DMS79 treated with DMSO at 0.1 percent for 48 hours (cell line): ENCODE measurements at regions not wholly inside any gene's neighbourhood (a gene's known extent, or its start where the extent isn't known, plus 50 kb on each side); places are given as distances from the start of the nearest gene placed in this dataset.
"Not testable (repeated sequence)": the region's sequence is repeated elsewhere in the genome, so short reads cannot be mapped to it uniquely, and the experiment has no call there.

ENCODE experiments used
- DNase-seq: peaks from one replicate; lab custom pipeline; 2025; lab: John Stamatoyannopoulos, UW

DNA sequence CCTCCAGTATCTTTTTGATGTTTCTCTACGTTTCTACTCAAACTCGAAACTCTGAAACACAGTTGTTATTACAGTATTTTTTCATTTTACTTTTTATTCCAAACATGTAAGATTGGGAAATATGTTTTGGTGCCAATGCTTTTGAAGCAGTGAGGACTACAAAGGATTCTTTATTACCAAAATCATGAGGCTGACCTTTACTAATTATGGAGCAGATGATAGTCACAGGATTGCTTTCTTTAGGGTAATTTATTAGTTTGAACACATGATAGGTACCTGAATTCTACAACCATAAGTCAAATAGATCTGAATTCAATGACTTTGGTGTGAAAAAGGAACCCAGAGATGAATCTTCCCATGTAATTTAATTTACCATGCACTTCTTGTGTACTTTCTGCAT is 2015.1 kb upstream of the C9orf72 start:
- no peak for DNase-seq

DNA sequence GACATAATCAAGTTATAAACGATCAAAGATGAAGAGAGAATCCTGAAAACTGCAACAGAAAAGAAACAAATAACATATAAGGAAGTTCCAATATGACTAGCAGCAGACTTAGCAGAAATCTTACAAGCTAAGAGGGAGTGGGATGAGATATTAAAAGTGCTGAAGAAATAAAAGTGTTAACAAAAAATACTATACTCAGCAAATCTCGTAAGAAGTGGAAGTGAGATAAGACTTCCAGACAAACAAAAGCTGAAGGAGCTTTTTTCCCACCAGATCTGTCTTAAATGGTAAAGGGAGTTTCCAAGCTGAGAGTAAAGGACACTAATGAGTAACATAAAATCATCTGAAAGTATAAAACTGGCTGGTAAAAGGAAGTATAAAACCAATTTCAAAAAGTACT is 2036.0 kb upstream of the C9orf72 start:
- no peak for DNase-seq

DNA sequence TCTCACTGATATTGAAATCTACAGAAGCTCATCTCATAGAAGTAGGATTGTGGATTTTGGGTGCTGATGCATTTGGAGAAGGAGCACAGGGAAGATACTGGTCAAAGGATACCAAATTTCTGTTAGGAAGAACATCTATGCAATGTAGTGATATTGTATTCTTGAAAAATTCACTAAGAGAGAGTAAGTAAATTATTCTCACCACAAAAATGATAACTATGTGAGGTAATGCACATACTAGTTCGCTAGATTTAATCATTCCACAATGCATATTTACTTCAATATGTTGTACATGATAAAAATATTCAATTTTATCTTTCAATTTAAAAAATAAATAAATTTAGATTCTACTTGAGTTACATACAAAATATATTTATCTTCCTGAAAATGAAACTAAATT is 2040.5 kb upstream of the C9orf72 start:
- DNase-seq, result no peak

DNA sequence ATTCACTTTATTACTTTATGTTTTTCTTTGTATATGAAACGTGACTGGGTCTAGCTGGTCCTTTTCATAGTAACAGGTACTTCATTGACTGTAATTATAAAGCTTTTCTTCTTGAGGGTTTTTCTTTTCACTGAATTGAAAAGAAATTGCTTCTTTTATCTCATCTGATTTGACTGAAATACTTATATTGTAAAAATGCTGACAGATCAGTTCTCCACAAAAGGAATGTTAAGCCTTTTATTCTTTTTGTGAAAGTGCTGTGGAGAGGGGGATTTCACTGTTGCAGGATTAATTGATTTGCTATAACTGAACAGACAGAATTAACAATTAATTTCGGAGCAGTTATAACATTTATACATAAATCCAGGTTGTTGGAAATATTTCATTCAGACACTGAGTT is 2043.6 kb upstream of the C9orf72 start:
- DNase-seq, result no peak

DNA sequence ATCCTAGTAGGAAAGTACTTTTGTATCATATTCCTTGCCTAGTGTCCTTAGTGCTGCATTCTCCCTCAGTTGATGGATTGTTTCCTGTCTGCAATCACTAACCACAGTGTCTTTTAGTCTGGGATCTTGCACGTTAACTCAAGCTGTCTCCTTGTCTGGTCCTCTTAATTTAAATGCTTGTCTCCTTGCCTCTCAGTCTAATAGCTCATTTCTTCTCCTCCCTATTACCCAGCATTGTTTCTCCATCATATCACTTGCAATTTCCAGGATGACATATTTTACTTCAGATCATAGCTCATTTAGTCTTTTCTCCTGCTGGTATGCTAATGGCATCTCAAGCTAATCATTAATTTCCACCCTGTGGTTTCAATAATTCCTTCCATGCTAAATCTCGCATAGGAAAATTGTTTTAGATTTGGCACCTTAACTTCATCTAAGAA is 2052.0 kb upstream of the C9orf72 start:
- no peak for DNase-seq

DNA sequence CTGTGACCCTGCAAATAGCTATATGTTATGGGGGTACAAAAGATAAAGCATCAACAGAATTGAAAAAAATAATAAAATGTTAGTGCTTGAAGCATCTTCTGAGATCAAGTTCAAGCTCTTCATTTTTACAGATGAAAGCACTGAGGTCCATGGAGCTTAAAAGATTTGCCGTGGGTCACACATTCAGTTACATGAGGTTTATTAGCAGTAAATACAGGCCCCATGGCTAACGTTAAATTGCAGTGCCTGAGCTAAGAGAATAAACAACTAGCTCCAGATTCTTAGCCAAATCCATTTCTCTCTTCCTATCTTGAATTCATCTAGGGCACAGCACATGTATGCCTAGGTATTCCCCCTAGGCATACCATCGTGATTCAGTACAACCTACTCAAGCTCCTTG is 2052.7 kb upstream of the C9orf72 start:
- no peak for DNase-seq

DNA sequence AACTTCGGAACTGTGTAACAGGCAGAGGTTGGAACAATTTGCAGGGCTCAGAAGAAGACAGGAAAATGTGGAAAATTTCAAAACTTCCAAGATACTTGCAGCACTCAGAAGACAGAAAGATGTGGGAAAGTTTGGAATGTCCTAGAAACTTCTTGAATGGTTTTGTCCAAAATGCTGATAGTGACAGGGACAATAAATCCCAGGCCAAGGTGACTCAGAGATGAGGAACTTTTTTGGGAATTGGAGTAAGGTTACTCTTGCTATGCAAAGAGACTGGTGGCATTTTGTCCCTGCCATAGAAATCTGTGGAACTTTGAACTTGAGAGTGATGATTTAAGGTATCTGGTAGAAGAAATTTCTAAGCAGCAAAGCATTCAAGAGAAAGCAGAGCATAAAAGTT is 2055.6 kb upstream of the C9orf72 start:
- DNase-seq, result not testable (repeated sequence)

DNA sequence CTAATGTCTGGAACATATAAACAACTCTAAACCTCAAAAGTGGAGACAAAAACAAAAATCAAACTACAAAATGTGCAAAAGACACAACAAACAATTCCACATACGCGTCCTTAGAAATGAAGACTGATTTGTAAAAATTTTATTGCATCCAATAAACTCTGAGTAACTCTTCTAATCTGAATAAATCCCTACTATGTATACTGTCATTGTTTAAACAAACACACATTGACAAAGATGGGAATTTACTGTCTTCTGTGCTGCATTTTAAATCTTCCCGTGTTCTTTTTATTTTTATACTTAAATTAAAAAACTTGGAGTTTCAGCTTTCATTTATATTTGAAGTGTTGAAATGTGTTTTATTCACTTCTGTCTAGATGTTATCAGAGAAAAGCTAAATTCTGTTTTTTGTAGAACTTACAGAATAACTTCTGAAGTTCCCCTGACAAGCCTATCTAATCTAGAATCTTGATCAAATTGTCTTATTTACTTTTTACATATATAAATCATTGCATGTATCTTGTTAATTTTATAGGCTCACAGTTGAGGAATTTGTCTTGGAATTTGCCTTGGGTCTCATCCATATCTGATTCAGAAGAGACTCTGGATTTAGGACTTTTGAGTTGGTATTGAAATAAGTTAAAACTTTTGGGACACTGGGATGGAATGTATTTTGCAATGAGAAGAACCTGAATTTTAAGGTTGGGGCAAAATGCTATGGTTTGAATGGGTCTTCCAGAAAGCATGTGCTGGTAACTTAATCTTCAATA is 2064.4 kb upstream of the C9orf72 start:
- DNase-seq, result no peak

DNA sequence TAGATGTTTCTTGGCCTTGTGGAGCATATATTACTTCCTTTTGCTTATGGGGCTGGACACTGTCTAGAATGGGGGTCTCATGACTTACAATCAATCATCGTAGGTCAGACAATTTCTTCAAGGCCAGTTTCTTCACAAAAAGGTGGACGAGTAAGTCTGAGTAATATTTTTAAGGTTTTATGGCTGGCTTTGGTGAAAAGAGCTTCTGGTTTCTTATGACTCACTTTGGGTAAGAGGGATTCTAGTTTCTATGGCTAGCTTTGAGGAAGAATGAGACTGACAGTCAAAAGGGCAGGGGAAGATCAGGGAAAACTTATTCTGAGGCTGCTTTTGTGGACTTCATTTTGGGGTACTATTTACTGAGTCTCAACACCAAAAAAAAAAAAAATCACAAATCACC is 2067.2 kb upstream of the C9orf72 start:
- DNase-seq, result no peak

DNA sequence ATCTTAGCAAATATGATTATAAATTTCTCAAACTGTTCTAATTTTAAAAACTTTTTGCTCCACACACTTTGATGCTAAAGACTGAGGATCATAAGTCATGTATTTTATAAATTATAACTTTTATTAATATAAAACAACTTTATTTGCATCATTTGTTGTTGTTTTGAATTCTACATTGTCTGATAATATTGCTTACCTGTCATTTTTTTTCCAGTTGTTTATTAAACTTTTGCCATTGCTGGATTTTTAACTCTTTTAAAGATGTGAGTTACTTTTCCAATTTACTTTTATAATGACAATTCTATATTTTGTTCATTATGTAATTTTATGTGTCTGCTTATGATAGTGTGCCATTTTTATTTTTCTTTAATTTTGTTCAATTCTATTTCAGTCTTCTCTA is 2071.2 kb upstream of the C9orf72 start:
- DNase-seq, result no peak

DNA sequence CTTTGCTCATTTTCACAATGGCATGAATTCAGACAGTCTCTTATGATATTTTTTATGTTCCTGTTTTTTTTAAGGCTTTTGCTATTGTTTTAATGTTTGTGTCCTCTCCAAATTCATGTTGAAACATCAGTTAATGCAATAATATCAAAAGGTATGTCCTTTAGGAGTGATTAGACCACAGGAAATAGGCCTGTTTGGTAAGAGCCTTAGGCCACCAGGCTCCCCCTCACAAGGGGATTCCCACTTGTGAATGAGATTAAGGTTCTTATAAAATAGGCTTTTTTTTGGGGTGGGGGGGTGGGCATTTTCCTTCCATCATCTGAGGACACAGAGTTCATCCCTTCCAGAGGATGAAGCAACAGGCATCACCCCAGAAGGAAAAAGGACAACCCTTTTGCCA is 2074.2 kb upstream of the C9orf72 start:
- DNase-seq, result no peak

DNA sequence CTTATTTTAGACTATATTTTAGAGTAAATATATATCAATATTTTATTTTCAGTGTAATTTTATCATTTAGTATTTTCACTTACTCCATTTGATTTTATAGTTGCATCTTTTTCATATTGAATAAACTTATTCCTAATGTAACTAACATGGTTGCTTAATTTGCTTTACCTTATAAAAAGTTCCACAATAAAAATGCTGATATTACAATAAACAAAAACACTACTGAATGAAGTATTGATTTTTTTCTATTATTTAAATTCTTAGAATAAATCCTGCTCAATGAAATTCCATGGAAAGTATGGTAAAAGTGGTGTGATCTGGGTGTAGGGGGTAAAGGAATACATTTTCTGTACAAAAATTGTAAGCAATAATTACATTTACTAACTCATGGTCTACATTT is 2074.9 kb upstream of the C9orf72 start:
- no peak for DNase-seq

DNA sequence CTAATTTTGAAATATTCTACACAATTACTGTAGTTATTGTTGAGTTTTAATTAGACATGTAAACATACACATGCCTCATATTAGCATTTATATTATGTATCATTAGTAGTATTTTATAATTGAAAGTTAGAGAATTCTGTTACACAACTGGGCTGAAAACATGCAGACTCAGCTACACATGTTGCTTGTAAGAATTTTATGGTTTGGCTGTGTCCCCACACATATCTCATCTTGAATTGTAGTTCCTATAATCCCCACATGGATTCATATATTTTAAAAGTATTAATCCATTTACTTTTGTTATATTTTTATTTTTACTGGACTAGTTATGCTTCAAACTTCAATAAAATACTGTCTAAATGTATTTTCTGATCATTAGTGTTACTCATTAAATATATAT is 2075.3 kb upstream of the C9orf72 start:
- no peak for DNase-seq

DNA sequence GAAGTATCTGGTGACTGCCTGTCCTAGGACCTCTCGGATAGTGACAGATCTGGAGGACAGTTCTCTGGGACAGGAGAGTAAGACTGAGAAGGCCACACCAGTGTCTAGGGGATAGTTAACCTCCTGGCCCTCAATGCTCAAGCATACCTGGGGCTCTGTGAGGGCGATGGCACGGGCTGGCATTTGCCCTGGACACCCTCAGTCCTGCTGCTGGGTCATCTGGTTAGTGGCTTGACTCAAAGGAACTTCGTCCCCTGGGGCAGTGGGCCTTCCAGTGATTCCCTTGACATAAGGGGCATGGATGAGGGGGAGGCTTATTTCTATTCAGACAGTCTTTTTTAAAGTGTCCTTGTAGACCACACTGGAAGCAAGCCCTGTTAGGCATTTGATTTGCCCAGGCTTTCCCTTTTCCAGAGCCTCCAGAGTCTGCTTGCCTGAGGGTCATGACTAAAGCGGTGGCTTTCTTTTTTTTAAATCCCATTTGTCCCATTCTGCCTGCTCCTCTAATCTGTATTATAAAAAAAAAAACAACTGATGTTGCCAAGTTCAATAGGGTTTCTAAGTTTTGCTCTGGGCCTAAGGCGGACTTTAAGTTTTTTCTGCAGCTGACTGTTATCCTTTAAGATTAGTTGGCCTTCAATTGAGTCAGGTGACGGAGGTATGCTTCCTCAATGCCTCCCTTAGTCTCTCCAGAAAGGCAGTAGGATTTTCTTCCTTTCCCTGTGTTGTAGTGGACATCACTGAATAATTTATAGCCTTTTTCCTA is 2083.5 kb upstream of the C9orf72 start:
- no peak for DNase-seq

DNA sequence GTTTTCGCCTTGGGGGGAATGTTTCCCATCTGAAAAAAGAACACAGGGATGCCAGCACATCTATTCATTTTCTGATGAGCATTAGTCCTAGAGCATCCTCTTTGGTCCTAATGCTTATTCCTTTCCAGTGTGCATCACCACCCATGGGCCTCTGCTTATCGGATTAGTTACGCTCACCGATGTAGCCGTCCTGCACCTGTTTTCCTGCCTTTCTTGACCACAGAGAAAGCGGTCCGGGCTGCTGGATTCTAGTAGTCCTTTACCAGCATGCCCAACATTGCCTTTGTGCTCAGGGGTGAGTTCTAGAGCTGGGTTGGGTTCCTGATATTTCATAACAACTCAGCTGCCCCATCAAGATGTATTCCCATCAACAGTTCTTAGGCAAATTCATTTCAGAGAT is 2084.5 kb upstream of the C9orf72 start:
- no peak for DNase-seq

DNA sequence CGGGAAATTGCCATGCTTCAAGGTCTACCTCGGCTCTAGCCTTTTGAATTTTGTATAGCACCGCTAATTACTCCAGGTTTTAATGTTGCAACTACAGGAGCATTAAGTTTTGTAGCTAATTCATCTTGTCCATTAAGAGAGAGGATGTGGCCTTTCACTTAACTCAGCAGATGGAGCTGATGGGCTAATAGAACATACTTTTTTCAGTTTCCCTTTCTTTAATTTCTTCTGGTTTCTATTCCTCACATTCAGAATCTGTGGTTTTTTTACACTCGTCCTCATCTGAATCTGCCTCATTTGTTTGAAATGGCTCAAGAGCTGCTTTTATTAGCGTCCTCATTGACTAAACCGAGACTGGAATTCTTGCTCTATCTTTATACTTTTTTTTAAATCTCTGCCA is 2085.7 kb upstream of the C9orf72 start:
- no peak for DNase-seq

DNA sequence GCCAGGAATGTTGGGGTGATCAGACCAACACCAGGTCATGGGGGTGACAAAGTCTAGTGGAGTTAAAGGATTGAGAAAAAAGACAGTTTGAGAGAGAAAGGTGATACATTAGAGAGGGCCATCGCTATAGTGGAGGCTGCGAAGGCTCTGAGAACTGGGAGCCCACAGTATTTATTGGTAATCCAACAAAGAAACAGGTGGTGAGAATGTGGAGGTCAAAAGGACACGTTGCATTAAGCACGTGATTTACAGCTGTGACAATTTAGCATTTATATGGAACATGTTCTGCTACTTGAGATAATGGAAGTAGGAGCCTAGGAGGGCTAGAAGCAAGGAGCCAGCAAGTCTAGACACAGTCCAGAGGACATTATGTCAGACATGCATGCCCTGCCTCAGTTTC is 2086.5 kb upstream of the C9orf72 start:
- DNase-seq, result no peak

DNA sequence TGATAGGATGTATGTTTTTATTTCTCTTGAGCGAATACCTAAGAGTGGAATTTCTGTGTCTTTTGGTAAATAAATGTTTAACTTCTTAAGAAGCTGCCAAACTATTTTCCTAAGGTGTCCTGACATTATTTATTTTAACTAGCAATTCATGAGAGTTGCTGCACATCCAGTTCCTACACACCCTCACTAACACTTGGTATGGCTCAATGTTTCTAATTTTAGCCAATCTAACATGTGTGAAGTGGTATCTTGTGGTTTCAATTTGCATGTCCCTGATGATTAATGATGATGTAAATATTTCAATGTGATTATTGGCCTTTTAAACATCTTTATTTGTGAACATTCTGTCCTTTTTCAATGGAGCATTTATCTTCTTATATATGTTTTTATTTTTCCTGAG is 2095.5 kb upstream of the C9orf72 start:
- no peak for DNase-seq

DNA sequence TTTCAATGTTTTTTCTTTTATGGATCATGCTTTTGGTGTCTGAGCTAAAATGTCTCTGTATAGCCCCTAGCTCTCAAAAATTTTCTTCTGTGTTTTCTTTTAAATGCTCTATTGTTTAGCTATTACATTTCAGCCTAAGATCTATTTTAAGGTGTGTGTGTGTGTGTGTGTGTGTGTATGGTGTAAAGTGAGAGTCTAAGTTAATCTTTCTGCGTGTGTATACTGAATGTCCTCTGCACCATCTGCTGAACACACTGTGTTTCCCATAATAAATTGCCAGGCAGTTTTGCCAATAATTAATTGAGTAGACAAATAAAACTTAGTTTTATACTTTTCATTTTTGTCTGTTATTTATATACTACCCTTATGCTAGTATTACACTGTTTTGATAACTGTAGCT is 2096.3 kb upstream of the C9orf72 start:
- no peak for DNase-seq

DNA sequence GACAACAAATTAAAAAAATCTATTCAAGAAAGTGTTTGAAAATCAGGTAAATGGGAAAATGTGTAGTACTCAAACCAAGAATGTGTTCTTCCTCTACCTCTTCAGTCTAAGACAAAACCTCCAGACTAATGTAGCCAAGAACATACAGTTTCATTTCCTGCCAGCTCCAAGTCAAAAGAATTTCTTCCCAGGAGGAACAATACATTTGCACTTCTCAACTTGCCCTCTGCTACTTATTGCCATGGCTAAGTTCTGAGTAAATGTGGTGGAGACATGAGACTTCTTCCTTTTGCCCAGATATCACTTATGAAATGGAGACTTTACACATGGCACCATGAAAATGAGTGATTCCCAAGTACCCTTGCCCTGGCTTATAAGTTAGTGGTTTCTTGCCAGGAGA is 2112.2 kb upstream of the C9orf72 start:
- DNase-seq, result no peak

DNA sequence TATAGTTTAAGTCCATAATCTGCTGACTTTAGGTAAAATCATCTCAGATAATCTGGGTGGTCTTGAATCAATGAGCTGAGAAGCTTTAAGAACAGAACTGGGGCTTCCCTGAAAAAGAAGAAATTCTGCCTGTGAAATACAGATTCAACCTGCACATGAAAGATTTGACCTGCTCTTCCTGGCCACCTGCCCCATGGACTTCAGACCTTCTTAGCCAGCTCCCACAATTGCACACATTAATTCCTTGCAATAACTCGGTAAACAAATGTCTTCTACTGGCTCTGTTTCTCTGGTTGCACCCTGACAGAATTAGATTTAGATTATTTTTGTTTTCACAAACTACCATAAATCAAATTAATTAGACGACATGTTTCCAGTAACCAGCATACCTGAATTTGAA is 2117.9 kb upstream of the C9orf72 start:
- no peak for DNase-seq

DNA sequence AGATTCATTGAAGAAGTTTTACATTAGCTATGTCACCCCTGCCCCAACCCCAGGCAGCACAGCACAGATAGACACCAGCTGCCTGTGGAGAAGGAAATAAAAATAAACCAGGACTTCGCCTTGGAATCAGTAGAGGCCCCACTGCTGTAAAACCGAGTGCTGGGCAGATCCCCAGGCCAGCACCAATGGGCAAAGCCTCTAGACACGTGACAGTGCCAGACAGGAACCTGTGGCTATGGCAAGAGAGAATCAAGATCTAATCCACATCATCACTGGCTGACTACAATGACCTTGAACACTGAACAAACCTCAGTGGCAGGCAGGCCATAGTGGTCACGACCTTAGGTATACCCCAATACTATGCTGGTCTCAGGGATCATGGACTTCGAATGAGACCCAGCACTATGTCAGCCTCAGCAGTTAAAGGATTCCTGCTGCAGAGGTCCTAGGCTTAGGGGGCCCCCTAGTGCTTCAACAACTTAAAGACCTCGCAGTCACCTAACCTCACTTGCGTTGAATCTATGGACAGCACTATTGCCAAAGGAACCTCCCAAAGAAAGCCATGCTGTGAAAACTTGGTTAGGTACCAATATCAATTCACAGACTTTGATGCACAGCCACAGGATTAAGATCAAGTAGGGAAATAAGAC is 2118.6 kb upstream of the C9orf72 start:
- no peak for DNase-seq

DNA sequence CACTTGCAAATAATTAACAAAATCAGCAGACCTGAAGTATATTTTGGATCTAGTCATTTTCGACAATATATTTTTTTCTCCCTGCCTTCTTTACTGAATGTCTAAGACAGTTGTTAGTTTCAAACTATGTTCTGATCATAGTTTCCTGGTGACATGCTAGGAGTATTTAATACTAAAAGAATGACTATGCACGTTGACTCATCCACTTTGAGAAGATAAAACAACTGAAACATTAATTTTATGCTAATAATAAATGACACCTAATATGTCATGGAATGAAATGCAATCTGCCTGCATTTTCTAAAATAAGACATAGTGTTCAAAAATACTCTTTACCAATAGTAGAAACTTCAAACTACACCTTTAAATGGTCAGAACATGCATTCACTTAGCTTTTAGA is 2123.7 kb upstream of the C9orf72 start:
- DNase-seq, result no peak
